ENCODE measurements at regions not wholly inside any gene's neighbourhood (a gene's known extent, or its start where the extent isn't known, plus 50 kb on each side); places are given as distances from the start of the nearest gene placed in this dataset.

GRCh38 chr11:110891411-110891810 lies 179.2 kb upstream of the ARHGAP20 start:
- Histone ChIP-seq H3K4me3 (ENCODE audit: low read depth, low read length) (no peak overlapping the region), H3K27me3 (ENCODE audit: control insufficient read depth, insufficient read depth, low read length) (no peaks in the 10 kb centered on the region), H3K9ac (no peak overlapping the region), H3K4me1 (no peaks in the 10 kb centered on the region), H3K79me2 (no peaks in the 10 kb centered on the region), H3K27ac (no peak overlapping the region), H3K36me3 (ENCODE audit: control insufficient read depth, insufficient read depth, low read length) (no peaks in the 10 kb centered on the region), H2AFZ (no peak overlapping the region), H3K4me2 (ENCODE audit: low read length) (no peak overlapping the region), H3K9me3 (ENCODE audit: control insufficient read depth, low read length) (no peaks in the 10 kb centered on the region)
- no peak for TF ChIP-seq CTCF (IDR thresholded peaks at IDR 0.05)

- H3K27me3 ChIP-seq (ENCODE audit: control insufficient read depth, insufficient read depth, low read length) = no peaks in the 10 kb centered on the region
- no peaks in the 10 kb centered on the region for H3K4me1 ChIP-seq
- no peaks in the 10 kb centered on the region for H3K9me3 ChIP-seq (ENCODE audit: control insufficient read depth, low read length)
- no peaks in the 10 kb centered on the region for H3K79me2 ChIP-seq
- no peak for TF ChIP-seq CTCF (IDR thresholded peaks at IDR 0.05)
- H3K4me3 ChIP-seq (ENCODE audit: low read depth, low read length) = no peak overlapping the region
- no peak overlapping the region for H3K4me2 ChIP-seq (ENCODE audit: low read length)
- H3K36me3 ChIP-seq (ENCODE audit: control insufficient read depth, insufficient read depth, low read length) = no peaks in the 10 kb centered on the region
- no peak overlapping the region for H2AFZ ChIP-seq
- no peak overlapping the region for H3K27ac ChIP-seq
- H3K9ac ChIP-seq = no peak overlapping the region
These were observed 178.8 kb upstream of the ARHGAP20 start for GRCh38 chr11:110890995-110891394.

- no peak overlapping the region for H3K27ac ChIP-seq
- no peak overlapping the region for H2AFZ ChIP-seq
- H3K36me3 ChIP-seq (ENCODE audit: control insufficient read depth, insufficient read depth, low read length) = no peaks in the 10 kb centered on the region
- no peaks in the 10 kb centered on the region for H3K4me1 ChIP-seq
- no peak for TF ChIP-seq CTCF (IDR thresholded peaks at IDR 0.05)
- no peak overlapping the region for H3K4me3 ChIP-seq (ENCODE audit: low read depth, low read length)
- H3K9me3 ChIP-seq (ENCODE audit: control insufficient read depth, low read length) = no peaks in the 10 kb centered on the region
- H3K4me2 ChIP-seq (ENCODE audit: low read length) = no peak overlapping the region
- no peaks in the 10 kb centered on the region for H3K79me2 ChIP-seq
- no peak overlapping the region for H3K9ac ChIP-seq
- no peaks in the 10 kb centered on the region for H3K27me3 ChIP-seq (ENCODE audit: control insufficient read depth, insufficient read depth, low read length)
These were observed 174.2 kb upstream of the ARHGAP20 start for GRCh38 chr11:110886288-110886970.

DNA sequence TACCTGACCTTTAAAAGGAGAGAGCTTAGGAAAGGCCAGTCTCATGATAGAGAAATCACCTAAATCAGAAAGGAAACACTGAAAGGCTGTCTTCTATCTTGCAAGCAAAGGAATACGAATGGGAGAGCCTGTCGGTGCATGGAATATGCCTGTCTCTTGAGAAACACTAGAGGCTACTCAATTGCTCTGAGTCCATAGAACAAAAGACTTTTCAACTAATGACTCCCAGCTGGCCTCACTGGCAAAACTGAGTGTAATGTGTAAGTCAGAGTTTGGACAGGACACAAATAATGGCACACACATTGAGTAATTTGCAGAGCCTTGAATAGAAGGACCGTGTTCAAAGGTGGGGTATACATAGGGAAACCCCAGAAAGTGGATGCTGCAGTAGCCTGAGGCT lies 171.0 kb upstream of the ARHGAP20 start:
- no peak for TF ChIP-seq CTCF (IDR thresholded peaks at IDR 0.05)
- Histone ChIP-seq H3K9ac (no peak overlapping the region), H3K36me3 (ENCODE audit: control insufficient read depth, insufficient read depth, low read length) (no peaks in the 10 kb centered on the region)

DNA sequence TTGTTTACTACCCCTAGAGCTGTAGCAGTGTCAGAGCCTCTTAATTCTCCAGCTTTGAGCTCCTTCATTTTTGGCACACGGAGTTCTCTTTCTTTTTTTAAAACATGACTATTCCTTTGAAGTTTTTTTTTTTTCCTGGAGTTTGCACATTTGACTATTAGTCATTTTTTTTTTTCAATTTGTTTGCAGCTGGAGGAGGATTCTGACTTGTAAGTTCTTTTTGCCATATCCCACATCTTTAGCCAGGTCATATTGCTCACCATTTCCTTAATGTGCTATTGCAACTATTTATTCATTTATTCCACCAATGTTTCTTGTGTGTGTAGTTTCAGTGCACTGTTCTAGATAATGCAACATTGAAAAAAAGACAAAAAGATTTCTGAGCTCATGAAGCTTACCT lies 166.3 kb upstream of the ARHGAP20 start:
- no peaks in the 10 kb centered on the region for H3K9me3 ChIP-seq (ENCODE audit: control insufficient read depth, low read length)
- no peaks in the 10 kb centered on the region for H3K4me1 ChIP-seq
- no peak overlapping the region for H3K4me2 ChIP-seq (ENCODE audit: low read length)
- no peak overlapping the region for H2AFZ ChIP-seq
- no peak overlapping the region for H3K27ac ChIP-seq
- H3K36me3 ChIP-seq (ENCODE audit: control insufficient read depth, insufficient read depth, low read length) = no peaks in the 10 kb centered on the region
- TF ChIP-seq CTCF (IDR thresholded peaks at IDR 0.05) = no peak
- H3K9ac ChIP-seq = no peak overlapping the region
- H3K79me2 ChIP-seq = no peaks in the 10 kb centered on the region
- no peaks in the 10 kb centered on the region for H3K27me3 ChIP-seq (ENCODE audit: control insufficient read depth, insufficient read depth, low read length)
- H3K4me3 ChIP-seq (ENCODE audit: low read depth, low read length) = no peak overlapping the region

More for the DNA sequence above, 171.0 kb upstream of the ARHGAP20 start:
- no peaks in the 10 kb centered on the region for H3K9me3 ChIP-seq (ENCODE audit: control insufficient read depth, low read length)
- no peak overlapping the region for H2AFZ ChIP-seq
- no peaks in the 10 kb centered on the region for H3K27me3 ChIP-seq (ENCODE audit: control insufficient read depth, insufficient read depth, low read length)
- H3K79me2 ChIP-seq = no peaks in the 10 kb centered on the region
- H3K27ac ChIP-seq = no peak overlapping the region
- no peaks in the 10 kb centered on the region for H3K4me1 ChIP-seq
- H3K4me2 ChIP-seq (ENCODE audit: low read length) = no peak overlapping the region
- H3K4me3 ChIP-seq (ENCODE audit: low read depth, low read length) = no peak overlapping the region
